Hepatic stellate cell (primary cell): ENCODE measurements at regions not wholly inside any gene's neighbourhood (a gene's known extent, or its start where the extent isn't known, plus 50 kb on each side); places are given as distances from the start of the nearest gene placed in this dataset.
"Not testable (repeated sequence)": the region's sequence is repeated elsewhere in the genome, so short reads cannot be mapped to it uniquely, and the experiment has no call there.

Experiments used
- DNase-seq: peaks from one replicate; pipeline ENCODE4 v3.0.0; 2011; ENCODE audit warnings: low spot score

- not testable (repeated sequence) for DNase-seq
Observed at GRCh38 chr1:143778178-143778577, 193.6 kb downstream of the FAM72C start.

- not testable (repeated sequence) for DNase-seq
Observed at GRCh38 chr1:143764831-143765230, 207.0 kb downstream of the FAM72C start.

GRCh38 chr1:143760366-143760765 is 211.4 kb downstream of the FAM72C start:
- DNase-seq, result not testable (repeated sequence)

GRCh38 chr1:143755961-143756360 is 215.8 kb downstream of the FAM72C start:
- DNase-seq, result not testable (repeated sequence)

GRCh38 chr1:143748906-143749305 is 222.9 kb downstream of the FAM72C start:
- no peak for DNase-seq

- DNase-seq, result no peak
Observed at GRCh38 chr1:143736562-143736961, 235.2 kb downstream of the FAM72C start.

GRCh38 chr1:143735764-143736461 is 235.9 kb downstream of the FAM72C start:
- no peak for DNase-seq

- not testable (repeated sequence) for DNase-seq
Observed at GRCh38 chr1:143734261-143734660, 237.5 kb downstream of the FAM72C start.

- not testable (repeated sequence) for DNase-seq
Observed at GRCh38 chr1:143730890-143731289, 240.9 kb downstream of the FAM72C start.

- DNase-seq, result not testable (repeated sequence)
Observed at GRCh38 chr1:143729449-143730111, 242.2 kb downstream of the FAM72C start.

GRCh38 chr1:143728802-143729448 is 242.9 kb downstream of the FAM72C start:
- DNase-seq, result not testable (repeated sequence)

GRCh38 chr1:143727263-143727662 is 244.5 kb downstream of the FAM72C start:
- no peak for DNase-seq

- no peak for DNase-seq
Observed at GRCh38 chr1:143721024-143721373, 250.8 kb downstream of the FAM72C start.

- DNase-seq, result no peak
Observed at GRCh38 chr1:143720087-143721023, 251.4 kb downstream of the FAM72C start.

GRCh38 chr1:143718524-143718923 is 253.3 kb downstream of the FAM72C start:
- DNase-seq, result no peak

GRCh38 chr1:143718021-143718420 is 253.8 kb downstream of the FAM72C start:
- DNase-seq, result no peak

- no peak for DNase-seq
Observed at GRCh38 chr1:143717434-143717833, 254.4 kb downstream of the FAM72C start.

GRCh38 chr1:143714913-143715312 is 256.9 kb downstream of the FAM72C start:
- DNase-seq, result not testable (repeated sequence)

GRCh38 chr1:143709606-143710259 is 262.1 kb downstream of the FAM72C start:
- DNase-seq, result not testable (repeated sequence)

- not testable (repeated sequence) for DNase-seq
Observed at GRCh38 chr1:143702739-143703138, 269.0 kb downstream of the FAM72C start.

GRCh38 chr1:143699731-143700130 is 272.1 kb downstream of the FAM72C start:
- no peak for DNase-seq
